ENCODE measurements at regions not wholly inside any gene's neighbourhood (a gene's known extent, or its start where the extent isn't known, plus 50 kb on each side); places are given as distances from the start of the nearest gene placed in this dataset.

DNA sequence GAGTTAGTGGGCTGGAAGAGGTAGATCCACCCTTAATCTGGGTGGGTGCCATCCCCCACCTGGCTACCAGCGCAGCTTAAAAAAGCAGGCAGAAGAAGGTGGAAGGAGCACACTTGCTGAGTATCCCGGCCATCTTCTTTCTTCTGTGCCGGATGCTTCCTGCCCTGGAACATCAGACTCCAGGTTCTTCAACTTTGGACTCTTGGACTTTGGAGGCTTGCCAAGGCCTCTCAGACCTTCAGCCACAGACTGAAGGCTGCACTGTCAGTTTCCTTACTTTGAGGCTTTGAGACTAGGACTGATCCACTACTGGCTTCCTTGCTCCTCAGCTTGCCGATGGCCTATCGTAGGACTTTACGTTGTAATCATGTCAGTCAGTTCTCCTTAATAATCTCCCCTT lies 127.6 kb upstream of the GPC6 start:
- Histone ChIP-seq H3K36me3 (no peaks in the 10 kb centered on the region), H3K27ac (no peak overlapping the region), H3K4me3 (no peak overlapping the region), H3K9me3 (peaks cover 0 to 13% (median 0%) of the 10 kb centered on the region in 4 donors), H3K4me1 (no peaks in the 10 kb centered on the region), H3K27me3 (no peaks in the 10 kb centered on the region)
- intact Hi-C loops (cut with DNase I; ENCODE audit: low total_unique reads), result no loop called here
- peak; percentile 27 to 44 for DNase-seq
- TF ChIP-seq EP300 (IDR thresholded peaks at IDR 0.05) (no peak), CTCF (IDR thresholded peaks at IDR 0.05) (no peak), POLR2A (IDR thresholded peaks at IDR 0.05) (no peak), POLR2AphosphoS5 (IDR thresholded peaks at IDR 0.05) (no peak)
- 73 to 84% (median 79%) methylated on average over 6 of the region's 6 CpGs for WGBS, 5 donors

- Histone ChIP-seq H3K27me3 (no peaks in the 10 kb centered on the region), H3K9me3 (peaks cover 0 to 8% (median 0%) of the 10 kb centered on the region in 4 donors), H3K27ac (no peak overlapping the region), H3K4me1 (no peaks in the 10 kb centered on the region), H3K36me3 (no peaks in the 10 kb centered on the region), H3K4me3 (no peak overlapping the region)
- TF ChIP-seq POLR2A (IDR thresholded peaks at IDR 0.05) (no peak), POLR2AphosphoS5 (IDR thresholded peaks at IDR 0.05) (no peak)
- intact Hi-C loops (cut with DNase I; ENCODE audit: low total_unique reads), result no loop called here
- WGBS, 5 donors, result 46 to 67% (median 57%) methylated on average over 2 of the region's 2 CpGs
- DNase-seq, result peak in 1 of 2 donors; percentile 7
Measured at GRCh38 chr13:93101226-93101734, 125.3 kb upstream of the GPC6 start.

DNA sequence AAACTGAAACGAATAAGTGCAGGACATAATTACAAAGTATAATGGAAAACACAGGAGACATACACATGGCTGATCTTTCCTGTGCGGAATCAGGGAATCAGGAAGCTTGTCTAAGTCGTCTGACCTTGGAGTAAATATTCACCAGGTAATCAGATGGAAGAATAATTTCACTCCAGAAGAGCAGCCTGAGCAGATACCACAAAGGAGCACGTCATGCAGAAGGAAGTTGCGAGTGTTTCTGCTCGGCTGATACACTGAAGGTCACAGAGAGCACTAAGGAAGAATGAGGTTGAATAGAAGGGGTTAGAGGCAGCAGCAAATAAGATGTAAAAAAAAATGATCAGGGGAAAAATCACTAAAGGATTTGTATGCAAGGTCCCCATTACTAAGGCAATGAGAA lies 122.3 kb upstream of the GPC6 start:
- TF ChIP-seq POLR2A (IDR thresholded peaks at IDR 0.05) (no peak), CTCF (IDR thresholded peaks at IDR 0.05) (no peak), EP300 (IDR thresholded peaks at IDR 0.05) (no peak), POLR2AphosphoS5 (IDR thresholded peaks at IDR 0.05) (no peak)
- Histone ChIP-seq H3K4me1 (no peaks in the 10 kb centered on the region), H3K4me3 (no peak overlapping the region), H3K9me3 (no peaks in the 10 kb centered on the region), H3K36me3 (no peaks in the 10 kb centered on the region), H3K27me3 (no peaks in the 10 kb centered on the region), H3K27ac (no peak overlapping the region)
- WGBS, 5 donors, result 65 to 83% (median 79%) methylated on average over 6 of the region's 6 CpGs
- DNase-seq, result no peak
- intact Hi-C loops (cut with DNase I; ENCODE audit: low total_unique reads), result no loop called here

- WGBS, 5 donors, result 44 to 57% (median 50%) methylated on average over 4 of the region's 4 CpGs
- Histone ChIP-seq H3K4me1 (no peaks in the 10 kb centered on the region), H3K36me3 (no peaks in the 10 kb centered on the region), H3K27ac (no peak overlapping the region), H3K27me3 (no peaks in the 10 kb centered on the region), H3K9me3 (no peaks in the 10 kb centered on the region), H3K4me3 (no peak overlapping the region)
- DNase-seq, result no peak
- intact Hi-C loops (cut with DNase I; ENCODE audit: low total_unique reads), result no loop called here
- TF ChIP-seq EP300 (IDR thresholded peaks at IDR 0.05) (no peak), POLR2A (IDR thresholded peaks at IDR 0.05) (no peak), POLR2AphosphoS5 (IDR thresholded peaks at IDR 0.05) (no peak), CTCF (IDR thresholded peaks at IDR 0.05) (no peak)
Measured at GRCh38 chr13:93108111-93108601, 118.5 kb upstream of the GPC6 start.

GRCh38 chr13:93116809-93117208 lies 109.8 kb upstream of the GPC6 start:
- no peaks in the 10 kb centered on the region for H3K27me3 ChIP-seq
- H3K36me3 ChIP-seq, result no peaks in the 10 kb centered on the region
- WGBS, 5 donors, result 41 to 63% (median 49%) methylated on average over 1 of the region's 1 CpG
- TF ChIP-seq POLR2A (IDR thresholded peaks at IDR 0.05) (no peak), EP300 (IDR thresholded peaks at IDR 0.05) (no peak), POLR2AphosphoS5 (IDR thresholded peaks at IDR 0.05) (no peak), CTCF (IDR thresholded peaks at IDR 0.05) (no peak)
- DNase-seq, result peak in 1 of 2 donors; percentile 12
- intact Hi-C loops (cut with DNase I; ENCODE audit: low total_unique reads), result no loop called here
- H3K4me1 ChIP-seq, result no peaks in the 10 kb centered on the region
- H3K27ac ChIP-seq, result no peak overlapping the region
- no peaks in the 10 kb centered on the region for H3K9me3 ChIP-seq
- H3K4me3 ChIP-seq, result no peak overlapping the region

All from stomach (tissue), 8 donors.